Activated CD8-positive, alpha-beta T cell treated with anti-CD3 and anti-CD28 coated beads for 36 hours (primary cell): ENCODE measurements at regions not wholly inside any gene's neighbourhood (a gene's known extent, or its start where the extent isn't known, plus 50 kb on each side); places are given as distances from the start of the nearest gene placed in this dataset.

Experiments
- ATAC-seq: fragments of 200-7000 bp; cut with Tn5 transposase; one replicate; pipeline ENCODE4 v1.10.0; 2021; ENCODE audit warnings: mild to moderate bottlenecking, moderate library complexity
- CTCF ChIA-PET: fragments of 350-600 bp; sonication (Branson Sonifier 250); formaldehyde crosslinking; loops from one replicate; lab custom pipeline; 2021; ENCODE audit warnings: antibody characterized with exemption; lab: Charles Lee
- POLR2A ChIA-PET: fragments of 350-600 bp; sonication (Branson Sonifier 250); formaldehyde crosslinking; loops from one replicate; lab custom pipeline; 2021; ENCODE audit warnings: antibody characterized with exemption; lab: Charles Lee
- DNase-seq: peaks from one replicate; pipeline ENCODE4 v3.0.0-alpha.2; 2020
- H3K27ac Mint-ChIP-seq: one replicate; pipeline ENCODE4 v1.8.0; 2021; ENCODE audit warnings: mild to moderate bottlenecking, mixed read lengths
- H3K27me3 Mint-ChIP-seq: one replicate; pipeline ENCODE4 v1.8.0; 2021; ENCODE audit warnings: mixed read lengths
- H3K36me3 Mint-ChIP-seq: one replicate; pipeline ENCODE4 v1.8.0; 2021; ENCODE audit warnings: low read depth, mixed read lengths
- H3K4me1 Mint-ChIP-seq: one replicate; pipeline ENCODE4 v1.8.0; 2021; ENCODE audit warnings: low read depth, mixed read lengths
- H3K4me3 Mint-ChIP-seq: one replicate; pipeline ENCODE4 v1.8.0; 2021; ENCODE audit warnings: mild to moderate bottlenecking, moderate library complexity, mixed read lengths
- H3K9me3 Mint-ChIP-seq: one replicate; pipeline ENCODE4 v1.8.0; 2021; ENCODE audit warnings: mixed read lengths
- CTCF ChIP-seq: fragments of 200-600 bp; IDR thresholded peaks from one replicate; pipeline ENCODE4 v1.8.0; 2022; ENCODE audit warnings: antibody characterized with exemption, mild to moderate bottlenecking
- intact Hi-C: fragments of 100-400 bp; cut with micrococcal nuclease; formaldehyde crosslinking; loops from one replicate; pipeline ENCODE4 v1.10.0; 2022

DNA sequence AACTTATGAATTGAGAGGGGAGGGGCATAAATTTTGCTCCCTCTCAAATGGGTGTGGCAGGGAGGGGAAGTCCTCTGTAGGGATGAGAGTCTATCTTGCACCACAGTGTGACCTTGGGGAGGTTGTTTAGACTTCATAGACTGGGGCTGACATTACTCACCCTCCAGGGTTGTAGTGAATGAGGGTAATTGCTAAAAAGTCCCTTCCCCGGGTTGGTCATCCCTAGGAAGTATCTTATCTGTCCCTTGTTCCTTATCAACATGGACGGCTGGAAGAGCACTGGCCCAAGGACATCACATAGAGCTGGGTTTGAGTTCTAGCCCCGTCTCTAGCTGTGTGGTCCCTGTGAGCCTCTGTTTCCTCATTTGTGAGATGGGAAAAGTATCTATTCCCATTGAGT, 52.4 kb upstream of the SLC2A1 start:
- ATAC-seq (no peak), DNase-seq (no peak)
- ChIA-PET POLR2A (no interaction called here), CTCF (no interaction called here)
- Mint-ChIP-seq H3K9me3 (no peaks in the 10 kb centered on the region), H3K4me1 (no peaks in the 10 kb centered on the region), H3K27ac (no peak overlapping the region), H3K27me3 (no peaks in the 10 kb centered on the region), H3K4me3 (no peak overlapping the region), H3K36me3 (no peaks in the 10 kb centered on the region)
- intact Hi-C loops, result no loop called here
- no peak for TF ChIP-seq CTCF

DNA sequence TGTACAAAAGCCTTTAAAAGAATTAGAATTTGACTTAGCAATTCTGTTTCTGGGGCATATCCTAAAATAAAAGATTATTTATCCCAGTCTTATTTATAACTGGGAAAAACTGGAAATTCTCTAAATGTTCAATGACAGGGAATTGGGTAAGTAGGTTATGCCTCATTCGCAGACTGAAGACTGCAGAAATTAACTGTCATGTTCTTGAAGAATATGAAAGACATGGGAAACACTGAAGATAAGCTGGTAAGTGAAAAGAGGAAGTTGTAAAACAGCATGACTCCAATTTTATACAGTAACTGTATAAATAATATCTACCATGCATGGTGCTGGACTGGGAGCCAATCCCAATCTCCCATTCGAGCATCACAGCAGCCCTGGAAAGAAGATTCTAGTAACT, 50.6 kb upstream of the SLC2A1 start:
- CTCF ChIA-PET, result no interaction called here
- intact Hi-C loops, result no loop called here
- no peak for TF ChIP-seq CTCF
- POLR2A ChIA-PET, result no interaction called here
- Mint-ChIP-seq H3K4me3 (no peak overlapping the region), H3K36me3 (no peaks in the 10 kb centered on the region), H3K4me1 (no peaks in the 10 kb centered on the region), H3K27me3 (no peaks in the 10 kb centered on the region), H3K9me3 (no peaks in the 10 kb centered on the region), H3K27ac (no peak overlapping the region)
- ATAC-seq, result no peak
- DNase-seq, result no peak

DNA sequence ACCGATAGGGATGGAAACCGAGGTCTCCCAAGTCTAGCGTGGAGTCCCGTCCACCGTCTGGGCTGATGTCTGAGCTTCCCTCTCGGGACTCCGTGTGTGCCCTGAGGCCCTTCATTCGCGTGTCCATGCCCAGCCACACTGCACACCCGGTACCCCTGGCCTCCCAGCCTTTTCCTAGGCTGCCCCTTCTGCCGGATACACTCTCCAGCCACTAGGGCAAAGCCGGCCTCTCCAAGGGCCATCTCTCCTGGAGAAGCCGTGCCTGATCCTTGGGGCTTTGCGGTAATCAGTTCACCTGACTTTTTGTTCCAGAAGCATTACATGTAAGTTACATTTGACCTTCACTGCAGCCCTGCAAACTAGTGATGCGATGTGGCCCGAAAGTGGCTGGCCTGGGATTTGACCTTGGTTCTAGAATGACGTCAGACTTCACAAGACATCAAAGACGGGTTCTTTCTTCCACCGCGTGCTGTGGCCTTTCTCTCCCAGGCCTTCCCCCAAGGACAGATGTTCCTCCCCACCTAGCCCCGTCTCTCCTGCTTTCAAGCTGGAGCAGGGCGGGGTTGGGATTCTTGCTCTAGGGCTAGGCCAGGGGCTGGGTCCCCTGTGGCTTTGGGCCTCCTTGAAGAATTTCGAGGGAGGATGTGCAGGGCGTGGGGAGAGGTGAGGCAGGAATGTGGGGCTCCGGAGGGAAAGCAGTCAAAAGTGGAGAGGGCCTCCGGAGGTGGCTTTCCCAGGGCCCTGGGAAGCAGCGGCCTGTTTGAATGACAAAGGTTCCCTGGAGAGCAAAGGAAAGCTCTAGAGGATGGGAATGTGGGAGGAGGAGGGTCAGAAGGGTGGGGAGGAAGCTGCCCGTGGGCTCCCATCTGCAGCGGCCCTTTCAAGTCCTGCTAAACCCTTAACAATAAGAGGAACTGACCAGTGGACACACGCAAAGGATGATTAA, 49.7 kb upstream of the SLC2A1 start:
- Mint-ChIP-seq H3K4me3 (no peak overlapping the region), H3K9me3 (no peaks in the 10 kb centered on the region), H3K36me3 (no peaks in the 10 kb centered on the region), H3K4me1 (no peaks in the 10 kb centered on the region), H3K27me3 (no peaks in the 10 kb centered on the region), H3K27ac (no peak overlapping the region)
- CTCF ChIA-PET, result interaction anchor here (1.1 kb wide), 1 partner anchor 65 kb away, joined by 4 read pairs; no protein-coding TSS in a partner anchor
- POLR2A ChIA-PET, result no interaction called here
- intact Hi-C loops, result no loop called here
- no peak for ATAC-seq
- TF ChIP-seq CTCF, result no peak
- no peak for DNase-seq
